Motor neuron (in vitro differentiated cells): ENCODE measurements at regions not wholly inside any gene's neighbourhood (a gene's known extent, or its start where the extent isn't known, plus 50 kb on each side); places are given as distances from the start of the nearest gene placed in this dataset.
"Not testable (repeated sequence)": the region's sequence is repeated elsewhere in the genome, so short reads cannot be mapped to it uniquely, and the experiment has no call there.

Experiments
- ATAC-seq, 8 experiments: fragments of 200-7000 bp; cut with Tn5 transposase; replicated peaks in 6 of 8; 2 replicates each; pipeline ENCODE4 v1.8.0; 2021; ENCODE audit warnings: mild to moderate bottlenecking in 8 of 8, moderate library complexity in 8 of 8
- H3K27ac ChIP-seq, 2 donors: fragments of 250-450 bp; sonication (Bioruptor Pico); 2 replicates each; pipeline ENCODE4 v1.9.0; 2021; ENCODE audit warnings: antibody characterized with exemption in 2 of 2, mild to moderate bottlenecking in 2 of 2, moderate library complexity in 1 of 2
- H3K4me1 ChIP-seq, 2 donors: fragments of 250-450 bp; sonication (Bioruptor Pico); replicated peaks in 1 of 2; 2 replicates each; pipeline ENCODE4 v1.6.1; 2021; ENCODE audit warnings: antibody characterized with exemption in 2 of 2, mild to moderate bottlenecking in 2 of 2, moderate library complexity in 1 of 2
- H3K4me3 ChIP-seq, 5 donors: fragments of 250-450 bp; sonication (Bioruptor Pico); 2 replicates each; pipeline ENCODE4 v1.9.0; 2021; ENCODE audit warnings: antibody characterized with exemption in 5 of 5, mild to moderate bottlenecking in 5 of 5, moderate library complexity in 4 of 5
- WGBS, 10 experiments: fragments of 450-650 bp; shearing (Covaris generic); methylation state at CpG; one replicate each; pipeline ENCODE4 v1.0.0; 2022; 5-methylcytosine and 5-hydroxymethylcytosine counted together
- in situ Hi-C, 9 experiments: fragments of 400-800 bp; cut with MboI; loops; one replicate each; pipeline ENCODE4 v1.15.0; 2021; ENCODE audit warnings: low sequenced_read_pairs in 9 of 9, low pct_unique_long_range_greater_than_20kb in 2 of 9; ENCODE audit not compliant: unreplicated experiment in 9 of 9

- in situ Hi-C loops: no loop called here
- no peak for ATAC-seq
- no peak overlapping the region for H3K27ac ChIP-seq
- H3K4me1 ChIP-seq: no peaks in the 10 kb centered on the region
- 43 to 94% (median 69%) methylated on average over 2 to 3 of the region's 3 CpGs for WGBS, 10 experiments
- no peak overlapping the region for H3K4me3 ChIP-seq
These were observed 133.1 kb upstream of the SEMA3C start for GRCh38 chr7:81051811-81052413.

GRCh38 chr7:81045491-81046030 is 126.7 kb upstream of the SEMA3C start:
- no peak for ATAC-seq
- Histone ChIP-seq H3K4me3 (no peak overlapping the region), H3K4me1 (no peaks in the 10 kb centered on the region), H3K27ac (no peak overlapping the region)
- in situ Hi-C loops: no loop called here

GRCh38 chr7:81042646-81043045 is 123.8 kb upstream of the SEMA3C start:
- in situ Hi-C loops, H3K27ac ChIP-seq, H3K4me3 ChIP-seq, H3K4me1 ChIP-seq, ATAC-seq: not testable (repeated sequence)
- WGBS, 10 experiments: no CpG with 5 or more reads among the region's 21 CpGs

GRCh38 chr7:81040496-81040895 is 121.6 kb upstream of the SEMA3C start:
- in situ Hi-C loops: no loop called here
- Histone ChIP-seq H3K4me1 (no peaks in the 10 kb centered on the region), H3K4me3 (no peak overlapping the region), H3K27ac (no peak overlapping the region)
- no peak for ATAC-seq
- 86 to 100% (median 100%) methylated on average over 1 of the region's 1 CpG; no CpG with 5 or more reads in 4 of the 10 experiments for WGBS, 10 experiments

GRCh38 chr7:81036871-81037270 is 118.0 kb upstream of the SEMA3C start:
- ATAC-seq: no peak
- H3K4me1 ChIP-seq: no peaks in the 10 kb centered on the region
- H3K27ac ChIP-seq: no peak overlapping the region
- in situ Hi-C loops: no loop called here
- no peak overlapping the region for H3K4me3 ChIP-seq

- WGBS, 10 experiments: 7 to 80% (median 68%) methylated on average over 1 to 5 of the region's 5 CpGs; no CpG with 5 or more reads in 1 of the 10 experiments
These were observed 117.2 kb upstream of the SEMA3C start for GRCh38 chr7:81036057-81036456.

GRCh38 chr7:81031996-81032395 is 113.1 kb upstream of the SEMA3C start:
- Histone ChIP-seq H3K27ac (no peak overlapping the region), H3K4me3 (no peak overlapping the region), H3K4me1 (no peaks in the 10 kb centered on the region)
- WGBS, 10 experiments: 60 to 100% (median 92%) methylated on average over 1 to 3 of the region's 3 CpGs
- no peak for ATAC-seq
- in situ Hi-C loops: no loop called here

More at GRCh38 chr7:81036057-81036456, 117.2 kb upstream of the SEMA3C start:
- H3K4me3 ChIP-seq: no peak overlapping the region
- no peak for ATAC-seq
- H3K4me1 ChIP-seq: no peaks in the 10 kb centered on the region
- H3K27ac ChIP-seq: no peak overlapping the region
- in situ Hi-C loops: no loop called here

GRCh38 chr7:81031243-81031642 is 112.4 kb upstream of the SEMA3C start:
- Histone ChIP-seq H3K4me1 (no peaks in the 10 kb centered on the region), H3K27ac (no peak overlapping the region), H3K4me3 (no peak overlapping the region)
- in situ Hi-C loops: no loop called here
- no peak for ATAC-seq
- 44 to 100% (median 77%) methylated on average over 1 to 2 of the region's 2 CpGs for WGBS, 10 experiments

GRCh38 chr7:81030472-81030871 is 111.6 kb upstream of the SEMA3C start:
- no peaks in the 10 kb centered on the region for H3K4me1 ChIP-seq
- no peak overlapping the region for H3K4me3 ChIP-seq
- in situ Hi-C loops: no loop called here
- H3K27ac ChIP-seq: no peak overlapping the region
- 70 to 100% (median 95%) methylated on average over 1 to 3 of the region's 3 CpGs; no CpG with 5 or more reads in 1 of the 10 experiments for WGBS, 10 experiments
- no peak for ATAC-seq

GRCh38 chr7:81029511-81029910 is 110.7 kb upstream of the SEMA3C start:
- no peak overlapping the region for H3K27ac ChIP-seq

GRCh38 chr7:81025360-81025759 is 106.5 kb upstream of the SEMA3C start:
- H3K4me3 ChIP-seq: no peak overlapping the region

More at GRCh38 chr7:81029511-81029910, 110.7 kb upstream of the SEMA3C start:
- no peak overlapping the region for H3K4me3 ChIP-seq
- WGBS, 10 experiments: 22 to 100% (median 83%) methylated on average over 1 to 3 of the region's 3 CpGs
- in situ Hi-C loops: no loop called here
- no peak for ATAC-seq
- no peaks in the 10 kb centered on the region for H3K4me1 ChIP-seq

GRCh38 chr7:81014908-81015307 is 96.1 kb upstream of the SEMA3C start:
- Histone ChIP-seq H3K4me1 (no peaks in the 10 kb centered on the region), H3K27ac (no peak overlapping the region), H3K4me3 (no peak overlapping the region)
- ATAC-seq: no peak
- in situ Hi-C loops: no loop called here
- WGBS, 10 experiments: 14 to 100% (median 100%) methylated on average over 1 of the region's 1 CpG; no CpG with 5 or more reads in 2 of the 10 experiments

More at GRCh38 chr7:81025360-81025759, 106.5 kb upstream of the SEMA3C start:
- 70 to 100% (median 100%) methylated on average over 1 to 2 of the region's 2 CpGs for whole genome bisulfite sequencing, 10 experiments
- no peak overlapping the region for H3K27ac ChIP-seq
- no peaks in the 10 kb centered on the region for H3K4me1 ChIP-seq
- in situ Hi-C loops: no loop called here
- ATAC-seq: no peak

- Histone ChIP-seq H3K4me3 (no peak overlapping the region), H3K27ac (no peak overlapping the region), H3K4me1 (no peaks in the 10 kb centered on the region)
- peak in 2 of 8 experiments; percentile 67 to 80 for ATAC-seq
- WGBS, 10 experiments: 0 to 100% (median 56%) methylated on average over 1 to 2 of the region's 2 CpGs; no CpG with 5 or more reads in 2 of the 10 experiments
- in situ Hi-C loops: no loop called here
These were observed 95.4 kb upstream of the SEMA3C start for GRCh38 chr7:81014266-81014665.
